H1 (cell line): ENCODE measurements at regions not wholly inside any gene's neighbourhood (a gene's known extent, or its start where the extent isn't known, plus 50 kb on each side); places are given as distances from the start of the nearest gene placed in this dataset.

Experiments used
- CTCF ChIA-PET: fragments of 300-600 bp; sonication (Branson Sonifier 250); formaldehyde crosslinking; loops from one replicate; lab custom pipeline; 2021; ENCODE audit not compliant: partially characterized antibody; lab: Charles Lee
- POLR2A ChIA-PET: fragments of 300-600 bp; sonication (Branson Sonifier 250); formaldehyde crosslinking; loops from one replicate; lab custom pipeline; 2021; ENCODE audit warnings: inconsistent platforms; ENCODE audit not compliant: partially characterized antibody; lab: Charles Lee
- DNase-seq, 2 experiments: peaks; one replicate each; pipeline versions ENCODE4 v3.0.0 to v3.0.0-alpha.2; 2010 to 2022; ENCODE audit warnings: low spot score in 2 of 2, low read depth in 1 of 2, mixed read lengths in 1 of 2
- FAIRE-seq: peaks from 2 replicates; lab custom pipeline; 2011; peaks lifted over from hg19 to GRCh38; lab: Jason Lieb, UNC
- H2AFZ ChIP-seq: 2 replicates; pipeline ENCODE4 v1.8.1; 2012; ENCODE audit warnings: low read length, inconsistent platforms
- H2AK5ac ChIP-seq: 2 replicates; pipeline ENCODE4 v1.6.1; 2013; ENCODE audit warnings: low read depth, low read length
- H2BK120ac ChIP-seq: replicated peaks from 2 replicates; pipeline ENCODE3; 2013; ENCODE audit warnings: low read depth, low read length, inconsistent platforms
- H2BK12ac ChIP-seq: 2 replicates; pipeline ENCODE4 v1.6.1; 2013; ENCODE audit warnings: low read depth, low read length
- H2BK15ac ChIP-seq: 2 replicates; pipeline ENCODE4 v1.6.1; 2013; ENCODE audit warnings: low read length
- H2BK20ac ChIP-seq: 2 replicates; pipeline ENCODE4 v1.6.1; 2013; ENCODE audit warnings: low read length
- H2BK5ac ChIP-seq: 2 replicates; pipeline ENCODE4 v1.6.1; 2013; ENCODE audit warnings: low read depth, low read length
- H3K14ac ChIP-seq: 2 replicates; pipeline ENCODE4 v1.6.1; 2013; ENCODE audit warnings: inconsistent platforms; ENCODE audit not compliant: insufficient read length
- H3K18ac ChIP-seq: 2 replicates; pipeline ENCODE4 v1.6.1; 2013; ENCODE audit warnings: low read length; ENCODE audit errors: extremely low read depth
- H3K23ac ChIP-seq: 2 replicates; pipeline ENCODE4 v1.6.1; 2013; ENCODE audit warnings: inconsistent platforms; ENCODE audit not compliant: insufficient read length
- H3K23me2 ChIP-seq: 2 replicates; pipeline ENCODE4 v1.6.1; 2013; ENCODE audit warnings: low read depth, low read length
- H3K27ac ChIP-seq: 2 replicates; pipeline ENCODE4 v1.6.1; 2011; ENCODE audit warnings: low read depth, low read length, inconsistent platforms
- H3K27me3 ChIP-seq, 4 experiments: replicated peaks in 1 of 4; 1 replicate in 1 of 4; 2 replicates in 3 of 4; pipeline versions ENCODE4 v1.6.1 to v1.8.1; 2011 to 2013; ENCODE audit warnings: low read length in 3 of 4, mild to moderate bottlenecking in 3 of 4, inconsistent platforms in 2 of 4, mixed read lengths in 2 of 4, moderate library complexity in 1 of 4; ENCODE audit not compliant: control insufficient read depth in 3 of 4, insufficient read depth in 3 of 4; ENCODE audit errors: extremely low read depth in 1 of 4
- H3K36me3 ChIP-seq, 4 experiments: 2 replicates each; pipeline versions ENCODE4 v1.6.1 to v1.8.1; 2011 to 2013; ENCODE audit warnings: mild to moderate bottlenecking in 4 of 4, low read length in 3 of 4, moderate library complexity in 2 of 4, control low read depth in 1 of 4, inconsistent platforms in 1 of 4; ENCODE audit not compliant: insufficient read depth in 4 of 4, control insufficient read depth in 2 of 4
- H3K4ac ChIP-seq: replicated peaks from 2 replicates; pipeline ENCODE3; 2013; ENCODE audit warnings: low read length, low read depth, mixed read lengths, inconsistent platforms; ENCODE audit not compliant: insufficient read length
- H3K4me1 ChIP-seq, 4 experiments: replicated peaks in 1 of 4; 1 replicate in 1 of 4; 2 replicates in 3 of 4; pipeline versions ENCODE4 v1.6.1 to v1.8.1; 2011 to 2013; ENCODE audit warnings: low read length in 3 of 4, inconsistent platforms in 2 of 4, mixed read lengths in 1 of 4; ENCODE audit not compliant: insufficient read depth in 4 of 4, control insufficient read depth in 3 of 4
- H3K4me2 ChIP-seq, 2 experiments: 2 replicates each; pipeline versions ENCODE4 v1.6.1 to v1.8.1; 2011 to 2013; ENCODE audit warnings: low read depth in 2 of 2, low read length in 2 of 2, control low read depth in 1 of 2, inconsistent platforms in 1 of 2, mild to moderate bottlenecking in 1 of 2; ENCODE audit not compliant: insufficient read depth in 1 of 2
- H3K4me3 ChIP-seq, 4 experiments: fragments of 200-600, 300-600 bp in 1 of 4; sonication (generic), shearing (Covaris generic), sonication (Bioruptor Twin) in 1 of 4; 2 replicates each; pipeline versions ENCODE4 v1.5.1 to v1.8.1; 2011 to 2016; ENCODE audit warnings: low read length in 4 of 4, low read depth in 3 of 4, control low read depth in 2 of 4, inconsistent platforms in 2 of 4, mild to moderate bottlenecking in 2 of 4, mixed read lengths in 1 of 4, moderate library complexity in 1 of 4; ENCODE audit not compliant: insufficient read depth in 2 of 4; ENCODE audit errors: extremely low read depth in 1 of 4
- H3K56ac ChIP-seq: replicated peaks from 2 replicates; pipeline ENCODE3; 2013; ENCODE audit warnings: low read depth, mild to moderate bottlenecking, mixed read lengths, low read length, inconsistent platforms; ENCODE audit not compliant: insufficient read length
- H3K79me1 ChIP-seq: 2 replicates; pipeline ENCODE4 v1.6.1; 2013; ENCODE audit warnings: low read depth, low read length, control low read depth
- H3K79me2 ChIP-seq, 2 experiments: 2 replicates each; pipeline versions ENCODE4 v1.6.1 to v1.8.1; 2012 to 2013; ENCODE audit warnings: low read length in 2 of 2, mild to moderate bottlenecking in 2 of 2, inconsistent platforms in 1 of 2; ENCODE audit not compliant: insufficient read depth in 2 of 2, control insufficient read depth in 1 of 2
- H3K9ac ChIP-seq, 4 experiments: replicated peaks in 1 of 4; 1 replicate in 1 of 4; 2 replicates in 3 of 4; pipeline versions ENCODE4 v1.6.1 to v1.8.1; 2011 to 2013; ENCODE audit warnings: low read depth in 3 of 4, low read length in 3 of 4, control low read depth in 2 of 4, mild to moderate bottlenecking in 2 of 4, moderate library complexity in 2 of 4, inconsistent platforms in 1 of 4; ENCODE audit errors: extremely low read depth in 1 of 4
- H3K9me3 ChIP-seq, 2 experiments: 2 replicates each; pipeline versions ENCODE4 v1.6.1 to v1.8.1; 2012 to 2013; ENCODE audit warnings: mild to moderate bottlenecking in 2 of 2, moderate library complexity in 2 of 2, control low read depth in 1 of 2, inconsistent platforms in 1 of 2, low read depth in 1 of 2, low read length in 1 of 2, mixed read lengths in 1 of 2; ENCODE audit not compliant: insufficient read depth in 2 of 2
- H4K20me1 ChIP-seq, 2 experiments: replicated peaks in 1 of 2; 2 replicates each; pipeline versions ENCODE3 to v1.8.1; 2011 to 2013; ENCODE audit warnings: inconsistent platforms in 2 of 2, low read length in 2 of 2, mild to moderate bottlenecking in 1 of 2; ENCODE audit not compliant: insufficient read depth in 2 of 2, control insufficient read depth in 1 of 2
- H4K5ac ChIP-seq: 2 replicates; pipeline ENCODE4 v1.6.1; 2013; ENCODE audit warnings: low read length, low read depth, mixed read lengths, inconsistent platforms; ENCODE audit not compliant: insufficient read length
- H4K8ac ChIP-seq: 2 replicates; pipeline ENCODE4 v1.8.0; 2013; ENCODE audit warnings: mild to moderate bottlenecking, moderate library complexity, low read length, inconsistent platforms; ENCODE audit not compliant: insufficient read depth; ENCODE audit errors: extremely low read depth
- H4K91ac ChIP-seq: replicated peaks from 2 replicates; pipeline ENCODE3; 2013; ENCODE audit warnings: low read length, mixed read lengths, inconsistent platforms; ENCODE audit not compliant: insufficient read length
- POLR2AphosphoS5 ChIP-seq: IDR thresholded peaks from 2 replicates; pipeline ENCODE4 v1.6.1; 2011; ENCODE audit warnings: low read depth, low read length
- RXRA ChIP-seq: IDR thresholded peaks from 2 replicates; pipeline ENCODE4 v1.6.1; 2011; ENCODE audit warnings: low read depth, mild to moderate bottlenecking, low read length, moderate library complexity; ENCODE audit not compliant: insufficient read depth
- SIX5 ChIP-seq: IDR thresholded peaks from 2 replicates; pipeline ENCODE4 v1.6.1; 2011; ENCODE audit warnings: mild to moderate bottlenecking, low read depth, low read length
- WGBS, 2 experiments: shearing (Covaris generic) in 1 of 2; methylation state at CpG; one replicate each; pipeline versions ENCODE4 v1.1.6 to v1.1.7; 2013 to 2015; ENCODE audit warnings: low lambda C conversion rate in 2 of 2, mixed read lengths in 2 of 2, inconsistent platforms in 1 of 2, low coverage in 1 of 2, missing lambda C conversion rate in 1 of 2; ENCODE audit not compliant: insufficient replicate concordance in 2 of 2, insufficient coverage in 1 of 2, insufficient read length in 1 of 2; ENCODE audit errors: extremely low coverage in 1 of 2, missing lambda C conversion rate in 1 of 2; 5-methylcytosine and 5-hydroxymethylcytosine counted together

- H3K9me3 ChIP-seq = no peaks in the 10 kb centered on the region
- H2AK5ac ChIP-seq = no peak overlapping the region
- H2AFZ ChIP-seq = no peak overlapping the region
- H3K27me3 ChIP-seq = no peaks in the 10 kb centered on the region
- H4K91ac ChIP-seq = no peak overlapping the region
- H4K8ac ChIP-seq = no peak overlapping the region
- TF ChIP-seq SIX5 = no peak
- no peak for TF ChIP-seq RXRA
- TF ChIP-seq POLR2AphosphoS5 = no peak
- WGBS, 2 experiments = 96% methylated on average over 5 of the region's 5 CpGs; no CpG with 5 or more reads in 1 of the 2 experiments
- no peak overlapping the region for H3K23ac ChIP-seq
- no peaks in the 10 kb centered on the region for H3K79me2 ChIP-seq
- no peak overlapping the region for H2BK15ac ChIP-seq
- no peak overlapping the region for H2BK20ac ChIP-seq
- H3K4me1 ChIP-seq = no peaks in the 10 kb centered on the region
- no peaks in the 10 kb centered on the region for H3K79me1 ChIP-seq
- H3K36me3 ChIP-seq = no peaks in the 10 kb centered on the region
- no peak overlapping the region for H2BK12ac ChIP-seq
- H3K4me3 ChIP-seq = no peak overlapping the region
- no peak overlapping the region for H3K18ac ChIP-seq
- ChIA-PET POLR2A (no interaction called here), CTCF (no interaction called here)
- no peak overlapping the region for H3K9ac ChIP-seq
- H2BK120ac ChIP-seq = no peak overlapping the region
- no peak overlapping the region for H2BK5ac ChIP-seq
- H3K4ac ChIP-seq = no peak overlapping the region
- no peaks in the 10 kb centered on the region for H3K23me2 ChIP-seq
- H3K14ac ChIP-seq = no peak overlapping the region
- H3K4me2 ChIP-seq = no peak overlapping the region
- no peak overlapping the region for H3K56ac ChIP-seq
- no peak for FAIRE-seq
- DNase-seq = no peak
- H3K27ac ChIP-seq = no peak overlapping the region
- no peaks in the 10 kb centered on the region for H4K20me1 ChIP-seq
- H4K5ac ChIP-seq = no peak overlapping the region
These were observed 136.4 kb upstream of the ATXN1 start for GRCh38 chr6:16897669-16898068.
